GM12878 (cell line): ENCODE measurements at regions not wholly inside any gene's neighbourhood (a gene's known extent, or its start where the extent isn't known, plus 50 kb on each side); places are given as distances from the start of the nearest gene placed in this dataset.

ENCODE experiments used
- ATAC-seq: fragments of 200-7000 bp; cut with Tn5 transposase; 3 replicates; pipeline ENCODE4 v1.9.1; 2020; ENCODE audit warnings: mild to moderate bottlenecking, moderate library complexity
- BruUV-seq: library from RNA; stranded (reverse); fragments of 400-500 nt; replicated peaks from 2 replicates; lab custom pipeline; 2021; lab: Mats Ljungman, UMichigan
- CTCF ChIA-PET: fragments of 300-600 bp; sonication (Branson Sonifier 250); formaldehyde crosslinking; extraction: SDS; loops from one replicate; lab custom pipeline; 2021; ENCODE audit warnings: inconsistent platforms; lab: Yijun Ruan, JAX
- POLR2A ChIA-PET: fragments of 350-600 bp; formaldehyde crosslinking; extraction: SDS; loops from one replicate; lab custom pipeline; 2021; ENCODE audit warnings: inconsistent platforms; lab: Charles Lee
- RAD21 ChIA-PET: fragments of 300-600 bp; sonication (Branson Sonifier 250); formaldehyde crosslinking; loops from one replicate; lab custom pipeline; 2023; ENCODE audit warnings: antibody characterized with exemption; ENCODE audit not compliant: unreplicated experiment; lab: Charles Lee
- SMC1A ChIA-PET: fragments of 300-600 bp; sonication (Branson Sonifier 250); formaldehyde crosslinking; loops from one replicate; lab custom pipeline; 2023; ENCODE audit not compliant: unreplicated experiment, uncharacterized antibody; lab: Charles Lee
- DNase-seq: peaks from one replicate; pipeline ENCODE4 v3.0.0-alpha.2; 2011; ENCODE audit warnings: low read depth, low spot score
- FAIRE-seq: peaks from 3 replicates; lab custom pipeline; 2011; peaks lifted over from hg19 to GRCh38; lab: Jason Lieb, UNC
- H2AFZ ChIP-seq: 2 replicates; pipeline ENCODE4 v1.6.0; 2011; ENCODE audit warnings: low read depth, low read length, control low read depth; ENCODE audit not compliant: control insufficient read depth
- H3K27ac ChIP-seq: 2 replicates; pipeline ENCODE4 v1.5.1; 2011; ENCODE audit warnings: control low read depth; ENCODE audit not compliant: control insufficient read depth, insufficient read depth
- H3K27me3 ChIP-seq, 2 experiments: replicated peaks in 1 of 2; 2 replicates each; pipeline versions ENCODE4 v1.6.0 to v1.6.1; 2011; ENCODE audit warnings: low read length in 1 of 2; ENCODE audit not compliant: control insufficient read depth in 2 of 2, insufficient read depth in 2 of 2
- H3K36me3 ChIP-seq, 2 experiments: 2 replicates each; pipeline ENCODE4 v1.5.1; 2011; ENCODE audit warnings: low read length in 1 of 2; ENCODE audit not compliant: control insufficient read depth in 2 of 2, insufficient read depth in 2 of 2
- H3K4me1 ChIP-seq: 2 replicates; pipeline ENCODE4 v1.6.1; 2011; ENCODE audit warnings: mild to moderate bottlenecking, low read length, moderate library complexity, mixed read lengths; ENCODE audit not compliant: control insufficient read depth, insufficient read depth
- H3K4me2 ChIP-seq: 2 replicates; pipeline ENCODE4 v1.6.0; 2011; ENCODE audit warnings: control low read depth; ENCODE audit not compliant: control insufficient read depth, insufficient read depth
- H3K4me3 ChIP-seq: fragments of 200-600 bp; sonication (generic); 2 replicates; pipeline ENCODE4 v1.5.1; 2016
- H3K79me2 ChIP-seq: 2 replicates; pipeline ENCODE4 v1.6.0; 2011; ENCODE audit warnings: low read length; ENCODE audit not compliant: control insufficient read depth, insufficient read depth
- H3K9ac ChIP-seq: 2 replicates; pipeline ENCODE4 v1.8.0; 2011; ENCODE audit warnings: low read length, control low read depth, mixed read lengths; ENCODE audit not compliant: control insufficient read depth, insufficient read depth
- H3K9me3 ChIP-seq: replicated peaks from 3 replicates; pipeline ENCODE4 v1.5.1; 2011; ENCODE audit warnings: mild to moderate bottlenecking, low read length; ENCODE audit not compliant: control insufficient read depth, insufficient read depth
- H4K20me1 ChIP-seq: 2 replicates; pipeline ENCODE4 v1.6.0; 2011; ENCODE audit not compliant: control insufficient read depth, insufficient read depth
- CUX1 ChIP-seq: IDR thresholded peaks from 2 replicates; pipeline ENCODE4 v1.6.1; 2012; ENCODE audit warnings: improper control_type of control experiment, low read depth, low read length; ENCODE audit not compliant: insufficient replicate concordance
- DPF2 ChIP-seq: fragments of 450-650 bp; IDR thresholded peaks from 2 replicates; pipeline ENCODE4 v1.6.1; 2017; ENCODE audit warnings: mild to moderate bottlenecking
- MTA2 ChIP-seq: fragments of 450-650 bp; IDR thresholded peaks from 2 replicates; pipeline ENCODE4 v1.6.1; 2016; ENCODE audit warnings: low read depth, mild to moderate bottlenecking, moderate library complexity
- in situ Hi-C: fragments of 300-500 bp; cut with MboI; formaldehyde crosslinking; loops from 9 replicates; pipeline ENCODE4 v1.14.3; 2018; ENCODE audit warnings: mixed read lengths
- intact Hi-C: fragments of 100-400 bp; cut with micrococcal nuclease; formaldehyde crosslinking; loops from one replicate; pipeline ENCODE4 v1.14.2; 2022; ENCODE audit not compliant: unreplicated experiment

- ATAC-seq = peak; percentile 67
- Histone ChIP-seq H4K20me1 (no peaks in the 10 kb centered on the region), H3K79me2 (no peaks in the 10 kb centered on the region), H3K4me2 (no peak overlapping the region), H3K9me3 (no peaks in the 10 kb centered on the region), H2AFZ (no peak overlapping the region), H3K9ac (no peak overlapping the region), H3K27me3 (no peaks in the 10 kb centered on the region), H3K4me3 (no peak overlapping the region), H3K27ac (no peak overlapping the region), H3K36me3 (no peaks in the 10 kb centered on the region)
- in situ Hi-C loops (no loop called here), intact Hi-C loops (no loop called here)
- ChIA-PET CTCF (interaction anchor here (1.9 kb wide), 1 partner anchor 55 kb away, joined by 6 read pairs; no protein-coding TSS in a partner anchor), SMC1A (interaction anchor here (1.6 kb wide), 1 partner anchor 55 kb away, joined by 4 read pairs; no protein-coding TSS in a partner anchor)
- no peak for DNase-seq
- FAIRE-seq = no peak
- BruUV-seq = no TSS peak
- TF ChIP-seq MTA2 (peak; percentile 86), CUX1 (no peak), DPF2 (0 out of 2 replicates have a peak, but pooled peaks have one; percentile 39)
- TF ChIP-seq, all 136 proteins: peak for 2
- H3K4me1 ChIP-seq = no peaks in the 10 kb centered on the region
- ChIA-PET RAD21 (no interaction called here), POLR2A (no interaction called here)
Measured at GRCh38 chr3:18071833-18072232, 329.4 kb upstream of the TBC1D5 start.
